ENCODE measurements at regions not wholly inside any gene's neighbourhood (a gene's known extent, or its start where the extent isn't known, plus 50 kb on each side); places are given as distances from the start of the nearest gene placed in this dataset.
"Not testable (repeated sequence)": the region's sequence is repeated elsewhere in the genome, so short reads cannot be mapped to it uniquely, and the experiment has no call there.

DNA sequence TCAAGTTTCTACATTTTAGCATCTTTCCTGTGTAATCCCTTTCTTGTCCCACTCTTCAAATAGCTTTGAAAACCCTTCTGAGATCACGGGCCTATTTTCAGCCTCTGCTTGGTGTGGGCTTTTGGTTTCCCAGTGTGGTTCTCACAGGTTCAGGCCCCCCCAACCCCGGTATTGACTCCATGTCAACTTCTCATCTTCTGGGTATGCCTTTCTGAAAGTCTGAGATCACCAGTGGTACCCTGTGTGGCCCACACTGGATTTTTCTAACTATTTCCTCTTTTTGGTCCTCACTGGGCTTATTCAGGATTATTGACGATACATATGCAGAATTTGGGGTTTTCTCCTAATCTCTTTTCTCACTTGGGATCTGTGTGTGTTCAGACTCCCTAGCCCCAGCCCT, 146.9 kb upstream of the PLGLB2 start:
- not testable (repeated sequence) for DNase-seq (ENCODE audit: low read depth in 1 of 2, low spot score in 1 of 2)

DNA sequence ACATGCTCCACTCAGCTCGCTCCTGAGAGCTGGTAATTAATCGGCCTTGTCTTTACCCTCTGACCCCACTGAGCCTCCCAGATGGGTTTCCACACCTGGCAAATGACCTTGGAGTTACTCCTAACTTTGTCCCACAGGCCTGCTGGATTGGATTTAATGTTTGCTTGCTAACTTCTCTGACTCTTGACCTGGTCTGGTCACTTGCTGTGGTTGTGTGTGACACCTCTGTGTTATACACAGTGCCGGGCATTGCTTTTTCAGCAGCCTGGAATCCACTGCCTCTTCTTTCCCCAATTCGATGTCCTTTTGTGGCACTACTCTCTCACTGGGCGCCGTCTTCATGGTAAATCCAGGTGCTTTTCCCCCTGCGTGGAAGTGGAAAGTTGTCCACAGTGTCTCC, 145.8 kb upstream of the PLGLB2 start:
- not testable (repeated sequence) for DNase-seq (ENCODE audit: low read depth in 1 of 2, low spot score in 1 of 2)

DNA sequence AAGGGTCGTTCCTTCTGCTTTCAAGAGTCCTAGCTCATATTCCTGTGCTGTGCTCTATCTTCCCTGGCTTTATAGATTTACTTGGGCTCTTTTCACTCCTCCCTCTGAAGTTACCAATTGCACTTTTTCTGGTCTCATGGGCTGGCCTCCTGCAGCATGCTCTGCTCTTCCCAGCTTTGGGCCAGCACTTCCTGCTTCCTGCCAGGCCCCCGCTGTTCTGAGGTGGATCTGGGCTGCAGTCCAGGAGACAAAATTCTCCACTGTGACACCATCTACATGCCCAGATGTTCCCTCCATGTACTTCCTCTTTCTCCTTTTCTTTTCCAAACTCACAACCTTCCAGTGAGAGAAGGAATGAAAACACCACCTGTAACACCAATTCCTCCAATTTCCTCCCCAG, 145.2 kb upstream of the PLGLB2 start:
- not testable (repeated sequence) for DNase-seq (ENCODE audit: low read depth in 1 of 2, low spot score in 1 of 2)

DNA sequence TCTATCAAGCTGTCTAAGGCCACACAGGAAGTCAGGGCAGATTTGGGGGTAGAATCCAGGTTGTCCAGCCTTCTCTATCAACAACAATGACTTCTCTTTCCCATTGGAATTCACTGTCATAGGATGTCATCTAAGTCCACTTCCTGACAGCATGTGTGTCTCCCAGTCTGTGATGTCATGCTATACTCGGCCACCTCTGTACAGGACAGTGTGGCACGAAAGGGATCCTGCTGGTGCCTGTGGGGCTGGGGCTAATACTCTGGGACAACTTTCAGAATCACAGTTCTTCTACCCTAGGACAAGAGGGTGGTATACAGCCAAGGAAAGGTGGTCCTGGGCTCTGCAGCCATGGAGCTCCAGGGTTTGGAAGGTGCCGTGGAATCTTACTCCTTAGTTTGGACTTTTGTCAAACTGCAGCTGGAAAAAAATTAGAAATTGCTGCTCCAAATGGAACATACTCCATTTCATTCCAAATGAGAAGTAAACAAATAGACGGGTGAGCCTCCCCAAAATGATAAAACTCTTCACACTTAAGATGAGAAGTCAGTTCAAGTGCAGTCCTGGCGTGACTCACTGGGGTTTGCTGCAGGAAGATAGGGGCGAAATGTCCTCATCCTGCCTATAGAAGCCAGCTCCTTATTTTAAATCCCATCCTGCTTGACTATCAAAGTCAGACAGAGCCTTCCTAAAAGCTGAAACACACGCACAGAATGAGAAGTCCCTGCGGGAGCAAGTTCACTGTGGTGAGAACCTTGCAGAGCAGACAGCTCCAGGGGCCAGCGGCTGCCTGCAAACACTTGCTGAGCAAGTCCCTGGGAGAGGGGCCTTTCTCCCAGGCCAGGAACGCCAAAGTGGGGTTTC, 144.2 kb upstream of the PLGLB2 start:
- not testable (repeated sequence) for DNase-seq (ENCODE audit: low read depth in 1 of 2, low spot score in 1 of 2)

DNA sequence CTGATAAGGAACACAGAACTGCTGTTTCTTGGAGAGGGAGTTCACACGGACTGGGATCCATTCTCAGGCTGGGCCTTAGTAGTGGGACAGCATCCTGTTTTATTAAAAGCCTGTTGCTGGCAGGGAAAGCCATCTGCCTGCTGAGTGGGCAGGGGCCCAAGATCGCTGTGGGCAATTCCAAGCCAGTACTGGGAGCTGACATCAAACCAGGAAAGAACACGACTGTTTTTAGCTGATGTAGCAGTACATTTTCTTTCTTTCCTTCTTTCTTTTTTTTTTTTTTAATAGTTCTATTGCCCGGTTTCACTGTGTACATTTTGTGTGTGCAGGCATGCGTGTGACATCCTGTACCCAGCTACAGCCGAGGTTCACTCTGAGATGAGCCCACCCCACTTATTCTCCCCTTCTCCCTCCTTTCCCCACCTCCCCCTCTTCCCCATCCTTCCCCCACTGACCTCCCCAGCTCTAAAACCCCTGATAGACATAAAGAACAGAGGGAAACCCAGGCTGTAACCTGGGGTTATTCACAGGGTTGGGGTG, 143.5 kb upstream of the PLGLB2 start:
- not testable (repeated sequence) for DNase-seq (ENCODE audit: low read depth in 1 of 2, low spot score in 1 of 2)

DNA sequence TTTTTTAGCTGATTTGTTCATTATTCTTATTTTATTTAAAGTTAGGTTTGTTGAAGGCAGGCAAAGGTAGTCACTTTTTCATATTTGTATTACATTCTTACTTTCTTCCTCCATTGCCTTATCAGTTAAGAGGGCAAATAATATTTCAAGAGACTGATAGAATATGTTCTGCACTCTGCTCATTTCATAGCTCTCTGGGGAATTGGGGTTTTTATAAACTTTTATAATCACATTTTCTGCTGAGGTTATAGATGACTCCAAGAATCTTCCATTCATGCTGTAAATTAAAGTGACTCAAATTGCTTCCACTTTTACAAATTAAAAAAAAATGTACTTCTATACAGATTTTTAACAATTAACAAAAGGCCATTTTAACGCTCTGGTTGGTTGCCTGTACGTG, 142.9 kb upstream of the PLGLB2 start:
- not testable (repeated sequence) for DNase-seq (ENCODE audit: low read depth in 1 of 2, low spot score in 1 of 2)

DNA sequence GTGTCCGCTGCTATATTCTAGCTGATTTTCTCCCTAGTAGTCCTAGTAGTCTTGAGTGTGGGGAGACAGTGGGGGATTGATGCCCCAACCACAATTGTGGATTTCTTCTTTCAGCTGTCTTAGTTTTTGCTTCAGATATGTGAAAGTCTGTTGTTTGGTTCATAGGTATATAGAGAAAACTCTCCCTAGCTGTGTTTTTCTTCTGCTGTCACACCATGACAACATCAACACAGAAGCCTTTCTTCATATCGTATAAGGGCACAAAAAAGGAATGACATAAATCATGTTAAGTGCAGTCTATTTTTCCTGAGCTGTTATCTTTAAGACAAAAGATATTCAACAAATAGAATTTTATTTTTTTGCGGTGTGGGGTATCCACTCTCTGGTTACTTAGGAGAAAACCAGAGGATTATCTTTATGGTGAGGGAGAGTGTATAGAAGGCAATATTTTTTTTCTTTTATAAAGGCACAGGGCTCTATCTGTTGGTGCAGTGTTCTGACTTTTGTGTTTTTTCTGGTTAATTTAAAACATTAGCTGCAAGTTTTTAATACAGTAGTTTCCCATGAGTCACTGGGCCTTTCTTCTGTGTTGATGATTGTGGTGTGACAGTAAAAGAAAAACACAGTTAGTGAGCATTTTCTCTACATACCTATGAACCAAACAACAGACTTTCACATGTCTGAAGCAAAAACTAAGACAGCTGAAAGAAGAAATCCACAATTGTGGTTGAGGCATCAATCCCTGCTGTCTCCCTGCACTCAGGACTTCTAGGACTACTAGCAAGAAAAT, 139.3 kb upstream of the PLGLB2 start:
- not testable (repeated sequence) for DNase-seq (ENCODE audit: low read depth in 1 of 2, low spot score in 1 of 2)

DNA sequence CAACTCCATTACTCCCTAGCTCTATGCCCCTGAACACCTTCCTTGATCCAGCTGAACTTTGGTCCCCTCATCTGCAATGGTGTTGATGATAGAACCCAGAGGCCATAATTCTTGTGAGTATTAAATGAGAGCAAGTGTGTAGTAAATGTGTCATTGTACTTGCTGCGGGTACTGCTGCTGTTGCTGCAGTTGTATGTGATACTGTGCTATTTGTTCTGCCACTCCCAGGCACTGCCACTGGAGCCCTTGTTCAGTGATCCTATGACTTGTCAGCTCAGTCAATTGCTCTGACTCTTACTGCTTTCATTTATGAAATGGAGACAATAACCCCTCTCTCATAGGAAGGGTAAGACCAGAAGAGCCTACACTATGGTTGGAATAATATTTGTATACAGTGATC, 136.9 kb upstream of the PLGLB2 start:
- DNase-seq (ENCODE audit: low read depth in 1 of 2, low spot score in 1 of 2) = not testable (repeated sequence)

DNA sequence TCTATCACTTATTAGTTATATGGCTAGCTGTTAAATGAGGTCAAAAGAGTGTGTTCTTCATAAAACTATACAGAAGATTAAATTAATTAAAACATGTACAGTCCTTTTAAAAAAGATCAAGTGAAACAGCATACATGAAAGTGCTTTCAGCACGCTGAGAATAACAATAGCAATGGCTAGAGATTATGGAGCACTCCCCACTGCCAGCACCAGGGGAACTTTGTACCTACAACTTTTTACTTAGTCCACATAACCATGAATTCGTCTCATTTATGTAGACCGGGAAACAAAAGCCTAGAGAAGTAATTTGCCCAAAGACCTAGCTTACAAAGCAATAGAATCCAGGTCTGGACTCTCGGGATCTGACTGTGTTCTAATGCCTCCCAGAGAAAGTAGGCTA, 136.5 kb upstream of the PLGLB2 start:
- DNase-seq (ENCODE audit: low read depth in 1 of 2, low spot score in 1 of 2) = not testable (repeated sequence)

DNA sequence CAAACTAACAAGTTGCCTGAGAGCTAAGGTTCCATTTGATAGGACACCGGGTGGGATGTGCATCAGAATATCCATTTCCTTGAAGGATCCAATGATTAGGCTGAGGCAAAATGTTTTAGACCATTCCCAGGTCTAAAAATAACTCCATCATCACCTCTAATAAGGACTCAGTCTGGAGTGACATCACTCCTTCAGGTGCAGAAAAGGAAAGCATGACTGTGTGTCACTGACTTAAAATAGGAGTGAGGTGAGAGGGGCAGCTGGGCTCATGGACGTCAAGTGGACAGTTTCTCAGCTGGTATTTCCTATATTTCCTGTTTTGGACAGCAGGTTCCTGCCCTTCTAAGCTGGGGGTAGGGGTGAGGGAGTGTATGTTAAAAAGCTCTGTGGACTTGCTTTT, 135.9 kb upstream of the PLGLB2 start:
- not testable (repeated sequence) for DNase-seq (ENCODE audit: low read depth in 1 of 2, low spot score in 1 of 2)

DNA sequence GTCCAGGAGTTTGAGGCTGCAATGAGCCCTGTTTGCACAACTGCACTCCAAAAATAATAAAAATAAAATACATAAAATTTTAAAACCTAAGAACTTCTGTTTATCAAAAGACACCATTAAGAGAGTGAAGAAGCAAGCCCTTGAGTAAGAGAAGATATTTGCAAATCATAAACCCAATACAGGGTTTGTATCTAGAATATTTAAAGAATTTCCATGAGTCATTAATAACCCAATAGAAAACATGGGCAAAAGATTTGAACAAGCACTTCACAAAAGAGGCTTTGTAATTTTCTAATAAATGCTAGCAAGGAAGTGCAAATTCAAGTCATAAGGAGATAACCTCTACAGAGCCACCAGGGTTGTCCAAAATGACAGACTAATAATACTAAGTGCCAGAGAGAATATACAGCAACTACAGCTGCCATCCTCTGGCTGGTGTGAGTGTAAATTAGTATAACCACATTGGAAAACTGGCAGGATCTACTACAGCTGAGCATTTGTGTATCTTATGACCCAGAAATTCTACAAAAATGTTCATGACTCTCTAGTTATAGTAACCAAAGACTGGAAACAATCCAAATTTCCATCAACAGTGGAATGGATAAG, 133.0 kb upstream of the PLGLB2 start:
- DNase-seq (ENCODE audit: low read depth in 1 of 2, low spot score in 1 of 2) = not testable (repeated sequence)

DNA sequence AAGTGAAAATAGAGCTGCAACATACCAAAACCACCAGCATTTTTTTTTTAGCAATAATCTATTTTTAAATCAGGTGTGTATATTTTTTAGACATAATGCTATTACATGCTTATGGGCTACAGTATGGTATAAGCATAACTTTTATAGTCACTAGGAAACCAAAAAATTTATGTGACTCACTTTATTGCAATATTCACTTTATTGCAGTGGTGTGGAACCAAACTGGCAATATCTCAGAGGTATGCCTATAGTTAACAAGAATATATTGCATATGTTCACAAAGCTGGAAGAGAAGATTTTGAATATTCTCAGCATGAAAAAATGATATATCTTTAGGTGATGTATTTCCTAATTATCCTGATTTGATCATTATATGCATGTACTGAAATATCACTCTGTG, 128.8 kb upstream of the PLGLB2 start:
- not testable (repeated sequence) for DNase-seq (ENCODE audit: low read depth in 1 of 2, low spot score in 1 of 2)

DNA sequence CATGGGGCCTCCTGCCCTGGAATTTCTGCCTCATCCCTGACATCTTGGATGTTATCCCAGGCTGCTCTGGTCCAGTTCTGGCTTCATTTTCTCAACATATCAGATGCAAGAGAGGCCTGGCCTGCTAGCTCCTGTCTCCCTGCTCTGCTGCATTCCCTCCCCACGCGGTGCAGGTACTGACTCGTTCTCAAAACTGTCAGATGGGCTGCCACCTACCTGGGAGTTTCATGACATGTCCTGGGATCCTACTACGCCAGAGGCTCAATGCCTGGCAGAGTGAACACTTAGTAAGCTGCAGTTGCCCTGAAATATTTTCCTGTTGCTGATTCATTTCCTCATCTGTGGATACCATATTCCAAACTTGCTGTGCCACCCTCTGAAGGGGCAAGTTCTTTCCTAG, 126.7 kb upstream of the PLGLB2 start:
- not testable (repeated sequence) for DNase-seq (ENCODE audit: low read depth in 1 of 2, low spot score in 1 of 2)

DNA sequence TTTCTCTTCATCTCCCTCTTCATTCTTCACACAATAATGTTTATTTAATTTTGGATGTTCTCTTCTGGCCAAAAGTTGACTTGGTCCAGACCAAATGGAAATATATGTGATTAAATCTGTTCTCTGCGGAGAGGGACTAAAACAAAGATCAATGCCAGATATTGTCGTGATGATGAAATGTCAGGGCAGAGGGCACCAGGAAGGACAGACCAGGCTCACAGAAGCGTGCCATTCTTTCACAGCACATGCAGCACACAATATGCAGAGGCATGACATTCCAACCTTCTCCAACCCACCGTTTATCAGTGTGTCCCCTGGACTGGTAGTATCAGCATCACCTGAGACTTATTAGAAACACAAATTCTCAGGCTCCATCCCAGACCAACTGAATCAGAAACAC, 125.2 kb upstream of the PLGLB2 start:
- DNase-seq (ENCODE audit: low read depth in 1 of 2, low spot score in 1 of 2) = not testable (repeated sequence)

DNA sequence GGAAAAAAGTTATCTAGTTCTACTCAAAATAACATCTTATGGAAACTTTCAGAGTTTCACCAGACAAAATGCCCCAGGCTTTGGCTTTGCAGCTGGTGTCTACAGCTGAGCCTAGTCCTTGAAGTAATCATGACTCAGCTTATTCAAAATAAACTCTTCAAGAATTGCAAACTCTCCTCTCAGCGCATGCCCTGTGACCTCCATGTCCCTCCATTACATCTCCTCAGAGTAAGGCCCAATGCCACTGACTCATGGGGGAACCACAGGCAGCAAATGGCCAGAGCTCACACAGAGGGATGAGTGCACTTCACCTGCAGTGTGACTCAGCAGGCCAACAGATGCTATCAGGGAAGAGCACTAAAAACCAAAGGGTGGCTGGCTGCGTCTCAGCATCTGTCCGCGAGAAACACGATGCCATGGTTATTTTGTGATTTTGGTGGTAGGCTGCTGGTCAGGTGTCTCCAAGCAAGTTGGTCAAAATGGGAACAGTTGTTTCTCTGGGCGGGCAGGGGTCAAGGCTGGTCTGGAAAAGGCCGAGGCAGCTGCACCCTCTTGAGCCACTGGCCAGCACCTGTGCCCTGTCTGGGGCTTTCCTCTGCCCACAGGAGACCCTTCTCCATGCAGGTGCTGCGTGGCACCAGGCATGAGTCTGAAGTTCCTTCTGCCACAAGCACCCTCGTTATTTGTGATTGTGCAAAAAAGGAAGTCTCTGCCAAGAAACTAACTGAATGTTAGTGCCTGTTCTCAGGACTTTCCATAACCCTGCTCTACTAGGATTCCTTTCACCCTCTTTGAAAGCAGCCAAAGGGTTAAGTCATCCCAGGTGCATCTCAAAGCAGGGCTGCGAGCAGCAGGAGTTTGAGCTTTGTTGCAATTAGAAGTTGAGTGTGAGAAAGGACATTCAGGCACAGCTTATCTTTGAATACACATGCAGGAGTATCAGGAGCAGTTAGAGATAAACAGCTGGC, 118.1 kb upstream of the PLGLB2 start:
- not testable (repeated sequence) for DNase-seq (ENCODE audit: low read depth in 1 of 2, low spot score in 1 of 2)

DNA sequence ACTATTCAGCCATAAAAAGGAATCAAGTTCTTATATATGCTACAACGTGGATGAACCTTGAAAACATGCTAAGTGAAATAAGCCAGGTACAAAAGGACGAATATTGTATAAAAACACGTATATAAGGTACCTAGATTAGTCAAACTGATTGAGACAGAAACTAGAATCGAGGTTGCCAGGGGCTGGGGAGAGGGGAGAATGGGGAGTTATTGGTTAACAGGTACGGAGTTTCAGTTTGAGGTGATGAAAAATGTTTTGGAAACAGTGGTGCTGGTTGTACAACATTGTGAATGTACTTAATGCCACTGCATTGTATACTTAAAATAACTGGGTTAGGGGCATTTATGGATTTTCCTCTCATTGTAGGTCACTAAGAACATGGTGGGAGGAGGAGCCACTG, 117.0 kb upstream of the PLGLB2 start:
- not testable (repeated sequence) for DNase-seq (ENCODE audit: low read depth in 1 of 2, low spot score in 1 of 2)

DNA sequence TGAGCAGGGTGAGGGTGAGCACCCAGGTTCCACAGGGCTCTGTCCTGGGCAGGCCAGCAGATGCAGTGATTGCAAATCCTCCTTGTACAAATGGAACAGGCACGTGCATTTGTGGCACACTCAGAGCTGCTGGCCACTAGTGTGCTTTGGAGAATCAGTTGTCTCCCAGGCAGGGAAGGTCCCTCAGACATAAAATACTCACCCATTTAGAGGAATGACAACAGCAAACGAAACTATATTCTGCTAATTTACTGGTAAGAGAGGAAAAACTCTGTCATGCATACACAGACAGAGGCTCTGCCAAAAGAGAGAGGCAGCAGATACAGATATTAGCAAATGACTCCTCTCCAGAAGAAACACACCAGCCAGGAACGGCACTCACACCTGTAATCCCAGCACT, 116.5 kb upstream of the PLGLB2 start:
- not testable (repeated sequence) for DNase-seq (ENCODE audit: low read depth in 1 of 2, low spot score in 1 of 2)

DNA sequence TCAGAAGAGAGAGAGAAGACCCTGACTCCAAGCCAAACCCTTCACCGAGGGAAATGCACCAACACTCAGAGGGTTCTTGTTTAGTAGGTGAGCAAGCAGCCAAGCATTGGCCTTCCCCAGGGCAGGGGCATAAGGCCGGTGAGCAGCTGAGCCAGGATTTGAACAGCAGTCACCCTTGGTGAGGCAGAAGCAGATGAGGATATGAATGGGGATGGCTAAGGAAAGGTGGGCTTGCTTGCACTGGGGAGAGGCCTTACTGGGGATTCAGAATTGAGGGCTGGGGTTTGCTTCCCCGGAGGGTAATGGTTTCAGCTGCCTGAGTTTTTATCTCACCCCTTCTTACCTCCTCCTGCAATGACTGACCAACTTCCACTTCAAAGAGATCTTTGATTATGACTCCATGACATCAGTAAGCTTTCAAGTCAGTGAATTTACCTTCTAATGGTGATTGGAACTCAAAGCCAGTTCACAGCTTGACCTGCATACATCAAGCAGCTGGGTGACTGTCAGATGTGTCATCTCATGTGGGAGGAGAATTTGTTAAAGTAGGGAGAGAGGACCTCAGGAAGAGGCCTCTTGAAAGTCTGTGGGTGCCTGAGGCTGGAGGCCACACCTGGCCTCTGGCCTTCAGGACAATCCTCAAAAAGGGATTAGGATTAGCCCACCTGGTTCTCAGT, 114.5 kb upstream of the PLGLB2 start:
- DNase-seq (ENCODE audit: low read depth in 1 of 2, low spot score in 1 of 2) = not testable (repeated sequence)

DNA sequence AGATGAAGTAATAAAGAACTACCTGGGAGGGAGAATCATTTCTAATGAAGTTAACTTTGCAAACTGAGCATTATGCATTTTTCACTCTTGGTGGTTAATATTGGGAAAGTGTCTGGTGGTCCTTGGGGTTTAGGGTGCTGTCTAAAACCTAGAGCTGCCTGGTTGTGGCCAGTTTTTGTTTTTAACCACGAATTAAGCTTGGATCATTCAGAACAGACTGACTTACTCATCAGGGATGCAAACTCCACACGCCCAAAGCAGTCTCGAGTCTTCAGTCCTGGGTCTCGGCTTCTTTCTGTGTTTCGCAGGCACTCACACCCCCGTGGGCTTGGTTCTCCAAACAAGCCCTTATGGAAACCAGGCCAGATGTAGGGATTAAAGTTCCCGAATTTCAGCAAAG, 113.8 kb upstream of the PLGLB2 start:
- DNase-seq (ENCODE audit: low read depth in 1 of 2, low spot score in 1 of 2) = not testable (repeated sequence)

All from activated T-helper 1 cell treated with anti-CD3 and anti-CD28 coated beads, Interleukin-2, amount 50 U/mL, for 16 hours (primary cell).